Parathyroid adenoma (tissue), 2 donors: ENCODE measurements at regions not wholly inside any gene's neighbourhood (a gene's known extent, or its start where the extent isn't known, plus 50 kb on each side); places are given as distances from the start of the nearest gene placed in this dataset.

Experiments used
- H2AFZ ChIP-seq: fragments of 300-600 bp; sonication (generic); one replicate; pipeline ENCODE4 v1.7.0; 2017; ENCODE audit warnings: antibody characterized with exemption, mild to moderate bottlenecking
- H3K27ac ChIP-seq: fragments of 300-600 bp; sonication (generic); one replicate; pipeline ENCODE4 v1.7.0; 2017
- H3K27me3 ChIP-seq: fragments of 300-600 bp; sonication (generic); one replicate; pipeline ENCODE4 v1.7.0; 2017; ENCODE audit warnings: low read length; ENCODE audit not compliant: control insufficient read depth, insufficient read depth
- H3K36me3 ChIP-seq: fragments of 300-600 bp; sonication (generic); one replicate; pipeline ENCODE4 v1.7.0; 2017; ENCODE audit warnings: low read length; ENCODE audit not compliant: control insufficient read depth, insufficient read depth
- H3K4me1 ChIP-seq: fragments of 300-600 bp; sonication (generic); one replicate; pipeline ENCODE4 v1.7.0; 2017; ENCODE audit warnings: control low read depth
- H3K4me2 ChIP-seq: fragments of 300-600 bp; sonication (generic); one replicate; pipeline ENCODE4 v1.7.0; 2017; ENCODE audit warnings: low read length
- H3K4me3 ChIP-seq: fragments of 300-600 bp; sonication (generic); one replicate; pipeline ENCODE4 v1.7.0; 2017; ENCODE audit warnings: low read depth, low read length
- H3K79me2 ChIP-seq: fragments of 300-600 bp; sonication (generic); one replicate; pipeline ENCODE4 v1.7.0; 2017; ENCODE audit warnings: control low read depth
- H3K9ac ChIP-seq: fragments of 300-600 bp; sonication (generic); one replicate; pipeline ENCODE4 v1.7.0; 2017; ENCODE audit warnings: mild to moderate bottlenecking
- H3K9me3 ChIP-seq: fragments of 300-600 bp; sonication (generic); one replicate; pipeline ENCODE4 v1.7.0; 2017; ENCODE audit warnings: low read length; ENCODE audit not compliant: control insufficient read depth
- CTCF ChIP-seq: fragments of 300-600 bp; sonication (generic); IDR thresholded peaks from one replicate; pipeline ENCODE4 v1.7.0; 2017; ENCODE audit warnings: antibody characterized with exemption, mild to moderate bottlenecking
- donor health status: primary hyperparathyroidism.

- Histone ChIP-seq H3K4me3 (no peak overlapping the region), H3K36me3 (no peaks in the 10 kb centered on the region), H3K4me2 (no peak overlapping the region), H3K27me3 (no peaks in the 10 kb centered on the region), H3K4me1 (no peaks in the 10 kb centered on the region), H3K9me3 (no peaks in the 10 kb centered on the region), H3K27ac (no peak overlapping the region), H3K9ac (no peak overlapping the region), H3K79me2 (no peaks in the 10 kb centered on the region), H2AFZ (no peak overlapping the region)
- TF ChIP-seq CTCF, result no peak
Observed at GRCh38 chr12:69036533-69036932, 103.6 kb upstream of the CPM start.

- H3K4me2 ChIP-seq, result no peak overlapping the region
- H3K79me2 ChIP-seq, result no peaks in the 10 kb centered on the region
- H2AFZ ChIP-seq, result no peak overlapping the region
- TF ChIP-seq CTCF, result no peak
- no peaks in the 10 kb centered on the region for H3K4me1 ChIP-seq
- no peak overlapping the region for H3K9ac ChIP-seq
- H3K9me3 ChIP-seq, result no peaks in the 10 kb centered on the region
- no peak overlapping the region for H3K27ac ChIP-seq
- H3K27me3 ChIP-seq, result no peaks in the 10 kb centered on the region
- H3K36me3 ChIP-seq, result no peaks in the 10 kb centered on the region
- no peak overlapping the region for H3K4me3 ChIP-seq
Observed at GRCh38 chr12:69036999-69037398, 104.0 kb upstream of the CPM start.

GRCh38 chr12:69039911-69040310 lies 106.9 kb upstream of the CPM start:
- Histone ChIP-seq H2AFZ (no peak overlapping the region), H3K4me1 (no peaks in the 10 kb centered on the region), H3K4me3 (no peak overlapping the region), H3K4me2 (no peak overlapping the region), H3K36me3 (no peaks in the 10 kb centered on the region), H3K9me3 (no peaks in the 10 kb centered on the region), H3K79me2 (no peaks in the 10 kb centered on the region), H3K9ac (no peak overlapping the region), H3K27ac (no peak overlapping the region), H3K27me3 (no peaks in the 10 kb centered on the region)
- no peak for TF ChIP-seq CTCF

GRCh38 chr12:69042557-69042956 lies 109.6 kb upstream of the CPM start:
- TF ChIP-seq CTCF, result no peak

GRCh38 chr12:69042970-69043369 lies 110.0 kb upstream of the CPM start:
- Histone ChIP-seq H3K27ac (no peak overlapping the region), H3K9me3 (no peaks in the 10 kb centered on the region), H3K27me3 (no peaks in the 10 kb centered on the region), H3K4me2 (no peak overlapping the region), H3K4me1 (no peaks in the 10 kb centered on the region), H3K36me3 (no peaks in the 10 kb centered on the region), H3K9ac (no peak overlapping the region), H2AFZ (no peak overlapping the region), H3K79me2 (no peaks in the 10 kb centered on the region), H3K4me3 (no peak overlapping the region)
- no peak for TF ChIP-seq CTCF

More at GRCh38 chr12:69042557-69042956, 109.6 kb upstream of the CPM start:
- no peak overlapping the region for H2AFZ ChIP-seq
- H3K9ac ChIP-seq, result no peak overlapping the region
- H3K27ac ChIP-seq, result no peak overlapping the region
- H3K27me3 ChIP-seq, result no peaks in the 10 kb centered on the region
- no peaks in the 10 kb centered on the region for H3K79me2 ChIP-seq
- H3K36me3 ChIP-seq, result no peaks in the 10 kb centered on the region
- H3K4me3 ChIP-seq, result no peak overlapping the region
- no peak overlapping the region for H3K4me2 ChIP-seq
- no peaks in the 10 kb centered on the region for H3K9me3 ChIP-seq
- no peaks in the 10 kb centered on the region for H3K4me1 ChIP-seq
